H1 (cell line): ENCODE measurements at regions not wholly inside any gene's neighbourhood (a gene's known extent, or its start where the extent isn't known, plus 50 kb on each side); places are given as distances from the start of the nearest gene placed in this dataset.
"Not testable (repeated sequence)": the region's sequence is repeated elsewhere in the genome, so short reads cannot be mapped to it uniquely, and the experiment has no call there.

ENCODE experiments used
- CTCF ChIA-PET: fragments of 300-600 bp; sonication (Branson Sonifier 250); formaldehyde crosslinking; loops from one replicate; lab custom pipeline; 2021; ENCODE audit not compliant: partially characterized antibody; lab: Charles Lee
- POLR2A ChIA-PET: fragments of 300-600 bp; sonication (Branson Sonifier 250); formaldehyde crosslinking; loops from one replicate; lab custom pipeline; 2021; ENCODE audit warnings: inconsistent platforms; ENCODE audit not compliant: partially characterized antibody; lab: Charles Lee
- DNase-seq, 2 experiments: peaks; one replicate each; pipeline versions ENCODE4 v3.0.0 to v3.0.0-alpha.2; 2010 to 2022; ENCODE audit warnings: low spot score in 2 of 2, low read depth in 1 of 2, mixed read lengths in 1 of 2
- FAIRE-seq: peaks from 2 replicates; lab custom pipeline; 2011; peaks lifted over from hg19 to GRCh38; lab: Jason Lieb, UNC
- H2AFZ ChIP-seq: 2 replicates; pipeline ENCODE4 v1.8.1; 2012; ENCODE audit warnings: low read length, inconsistent platforms
- H2AK5ac ChIP-seq: 2 replicates; pipeline ENCODE4 v1.6.1; 2013; ENCODE audit warnings: low read depth, low read length
- H2BK120ac ChIP-seq: replicated peaks from 2 replicates; pipeline ENCODE3; 2013; ENCODE audit warnings: low read depth, low read length, inconsistent platforms
- H2BK12ac ChIP-seq: 2 replicates; pipeline ENCODE4 v1.6.1; 2013; ENCODE audit warnings: low read depth, low read length
- H2BK15ac ChIP-seq: 2 replicates; pipeline ENCODE4 v1.6.1; 2013; ENCODE audit warnings: low read length
- H2BK20ac ChIP-seq: 2 replicates; pipeline ENCODE4 v1.6.1; 2013; ENCODE audit warnings: low read length
- H2BK5ac ChIP-seq: 2 replicates; pipeline ENCODE4 v1.6.1; 2013; ENCODE audit warnings: low read depth, low read length
- H3K14ac ChIP-seq: 2 replicates; pipeline ENCODE4 v1.6.1; 2013; ENCODE audit warnings: inconsistent platforms; ENCODE audit not compliant: insufficient read length
- H3K18ac ChIP-seq: 2 replicates; pipeline ENCODE4 v1.6.1; 2013; ENCODE audit warnings: low read length; ENCODE audit errors: extremely low read depth
- H3K23ac ChIP-seq: 2 replicates; pipeline ENCODE4 v1.6.1; 2013; ENCODE audit warnings: inconsistent platforms; ENCODE audit not compliant: insufficient read length
- H3K23me2 ChIP-seq: 2 replicates; pipeline ENCODE4 v1.6.1; 2013; ENCODE audit warnings: low read depth, low read length
- H3K27ac ChIP-seq: 2 replicates; pipeline ENCODE4 v1.6.1; 2011; ENCODE audit warnings: low read depth, low read length, inconsistent platforms
- H3K27me3 ChIP-seq, 4 experiments: replicated peaks in 1 of 4; 1 replicate in 1 of 4; 2 replicates in 3 of 4; pipeline versions ENCODE4 v1.6.1 to v1.8.1; 2011 to 2013; ENCODE audit warnings: low read length in 3 of 4, mild to moderate bottlenecking in 3 of 4, inconsistent platforms in 2 of 4, mixed read lengths in 2 of 4, moderate library complexity in 1 of 4; ENCODE audit not compliant: control insufficient read depth in 3 of 4, insufficient read depth in 3 of 4; ENCODE audit errors: extremely low read depth in 1 of 4
- H3K36me3 ChIP-seq, 4 experiments: 2 replicates each; pipeline versions ENCODE4 v1.6.1 to v1.8.1; 2011 to 2013; ENCODE audit warnings: mild to moderate bottlenecking in 4 of 4, low read length in 3 of 4, moderate library complexity in 2 of 4, control low read depth in 1 of 4, inconsistent platforms in 1 of 4; ENCODE audit not compliant: insufficient read depth in 4 of 4, control insufficient read depth in 2 of 4
- H3K4ac ChIP-seq: replicated peaks from 2 replicates; pipeline ENCODE3; 2013; ENCODE audit warnings: low read length, low read depth, mixed read lengths, inconsistent platforms; ENCODE audit not compliant: insufficient read length
- H3K4me1 ChIP-seq, 4 experiments: replicated peaks in 1 of 4; 1 replicate in 1 of 4; 2 replicates in 3 of 4; pipeline versions ENCODE4 v1.6.1 to v1.8.1; 2011 to 2013; ENCODE audit warnings: low read length in 3 of 4, inconsistent platforms in 2 of 4, mixed read lengths in 1 of 4; ENCODE audit not compliant: insufficient read depth in 4 of 4, control insufficient read depth in 3 of 4
- H3K4me2 ChIP-seq, 2 experiments: 2 replicates each; pipeline versions ENCODE4 v1.6.1 to v1.8.1; 2011 to 2013; ENCODE audit warnings: low read depth in 2 of 2, low read length in 2 of 2, control low read depth in 1 of 2, inconsistent platforms in 1 of 2, mild to moderate bottlenecking in 1 of 2; ENCODE audit not compliant: insufficient read depth in 1 of 2
- H3K4me3 ChIP-seq, 4 experiments: fragments of 200-600, 300-600 bp in 1 of 4; sonication (generic), shearing (Covaris generic), sonication (Bioruptor Twin) in 1 of 4; 2 replicates each; pipeline versions ENCODE4 v1.5.1 to v1.8.1; 2011 to 2016; ENCODE audit warnings: low read length in 4 of 4, low read depth in 3 of 4, control low read depth in 2 of 4, inconsistent platforms in 2 of 4, mild to moderate bottlenecking in 2 of 4, mixed read lengths in 1 of 4, moderate library complexity in 1 of 4; ENCODE audit not compliant: insufficient read depth in 2 of 4; ENCODE audit errors: extremely low read depth in 1 of 4
- H3K56ac ChIP-seq: replicated peaks from 2 replicates; pipeline ENCODE3; 2013; ENCODE audit warnings: low read depth, mild to moderate bottlenecking, mixed read lengths, low read length, inconsistent platforms; ENCODE audit not compliant: insufficient read length
- H3K79me1 ChIP-seq: 2 replicates; pipeline ENCODE4 v1.6.1; 2013; ENCODE audit warnings: low read depth, low read length, control low read depth
- H3K79me2 ChIP-seq, 2 experiments: 2 replicates each; pipeline versions ENCODE4 v1.6.1 to v1.8.1; 2012 to 2013; ENCODE audit warnings: low read length in 2 of 2, mild to moderate bottlenecking in 2 of 2, inconsistent platforms in 1 of 2; ENCODE audit not compliant: insufficient read depth in 2 of 2, control insufficient read depth in 1 of 2
- H3K9ac ChIP-seq, 4 experiments: replicated peaks in 1 of 4; 1 replicate in 1 of 4; 2 replicates in 3 of 4; pipeline versions ENCODE4 v1.6.1 to v1.8.1; 2011 to 2013; ENCODE audit warnings: low read depth in 3 of 4, low read length in 3 of 4, control low read depth in 2 of 4, mild to moderate bottlenecking in 2 of 4, moderate library complexity in 2 of 4, inconsistent platforms in 1 of 4; ENCODE audit errors: extremely low read depth in 1 of 4
- H3K9me3 ChIP-seq, 2 experiments: 2 replicates each; pipeline versions ENCODE4 v1.6.1 to v1.8.1; 2012 to 2013; ENCODE audit warnings: mild to moderate bottlenecking in 2 of 2, moderate library complexity in 2 of 2, control low read depth in 1 of 2, inconsistent platforms in 1 of 2, low read depth in 1 of 2, low read length in 1 of 2, mixed read lengths in 1 of 2; ENCODE audit not compliant: insufficient read depth in 2 of 2
- H4K20me1 ChIP-seq, 2 experiments: replicated peaks in 1 of 2; 2 replicates each; pipeline versions ENCODE3 to v1.8.1; 2011 to 2013; ENCODE audit warnings: inconsistent platforms in 2 of 2, low read length in 2 of 2, mild to moderate bottlenecking in 1 of 2; ENCODE audit not compliant: insufficient read depth in 2 of 2, control insufficient read depth in 1 of 2
- H4K5ac ChIP-seq: 2 replicates; pipeline ENCODE4 v1.6.1; 2013; ENCODE audit warnings: low read length, low read depth, mixed read lengths, inconsistent platforms; ENCODE audit not compliant: insufficient read length
- H4K8ac ChIP-seq: 2 replicates; pipeline ENCODE4 v1.8.0; 2013; ENCODE audit warnings: mild to moderate bottlenecking, moderate library complexity, low read length, inconsistent platforms; ENCODE audit not compliant: insufficient read depth; ENCODE audit errors: extremely low read depth
- H4K91ac ChIP-seq: replicated peaks from 2 replicates; pipeline ENCODE3; 2013; ENCODE audit warnings: low read length, mixed read lengths, inconsistent platforms; ENCODE audit not compliant: insufficient read length
- WGBS, 2 experiments: shearing (Covaris generic) in 1 of 2; methylation state at CpG; one replicate each; pipeline versions ENCODE4 v1.1.6 to v1.1.7; 2013 to 2015; ENCODE audit warnings: low lambda C conversion rate in 2 of 2, mixed read lengths in 2 of 2, inconsistent platforms in 1 of 2, low coverage in 1 of 2, missing lambda C conversion rate in 1 of 2; ENCODE audit not compliant: insufficient replicate concordance in 2 of 2, insufficient coverage in 1 of 2, insufficient read length in 1 of 2; ENCODE audit errors: extremely low coverage in 1 of 2, missing lambda C conversion rate in 1 of 2; 5-methylcytosine and 5-hydroxymethylcytosine counted together

- H3K23me2 ChIP-seq, H4K8ac ChIP-seq, H2BK15ac ChIP-seq, H3K4me1 ChIP-seq, H3K4ac ChIP-seq, H3K79me1 ChIP-seq, H2BK20ac ChIP-seq, DNase-seq, H3K27me3 ChIP-seq, H2BK5ac ChIP-seq, POLR2A ChIA-PET, CTCF ChIA-PET, H2BK12ac ChIP-seq, H2BK120ac ChIP-seq, H3K23ac ChIP-seq, H4K20me1 ChIP-seq, H3K4me2 ChIP-seq, H3K9ac ChIP-seq, H3K27ac ChIP-seq, H3K4me3 ChIP-seq, H2AFZ ChIP-seq, FAIRE-seq, H3K14ac ChIP-seq, H3K36me3 ChIP-seq, H2AK5ac ChIP-seq, H3K79me2 ChIP-seq, H3K18ac ChIP-seq, H3K56ac ChIP-seq, H4K91ac ChIP-seq, H3K9me3 ChIP-seq, H4K5ac ChIP-seq: not testable (repeated sequence)
- 100% methylated on average over 1 of the region's 3 CpGs; no CpG with 5 or more reads in 1 of the 2 experiments for WGBS, 2 experiments
Observed at GRCh38 chr21:27881331-27881730, 914.4 kb upstream of the ADAMTS5 start.

GRCh38 chr21:27872411-27872810 is 905.5 kb upstream of the ADAMTS5 start:
- H3K4ac ChIP-seq, H2AK5ac ChIP-seq, H3K79me2 ChIP-seq, H3K4me1 ChIP-seq, FAIRE-seq, H2BK12ac ChIP-seq, H4K8ac ChIP-seq, H2BK120ac ChIP-seq, DNase-seq, H3K18ac ChIP-seq, H4K91ac ChIP-seq, H2BK20ac ChIP-seq, H3K4me3 ChIP-seq, POLR2A ChIA-PET, H3K27me3 ChIP-seq, H4K20me1 ChIP-seq, H3K56ac ChIP-seq, H3K14ac ChIP-seq, H4K5ac ChIP-seq, H2BK5ac ChIP-seq, CTCF ChIA-PET, H3K23ac ChIP-seq, H3K79me1 ChIP-seq, H2AFZ ChIP-seq, H3K9me3 ChIP-seq, H2BK15ac ChIP-seq, H3K27ac ChIP-seq, H3K23me2 ChIP-seq, H3K4me2 ChIP-seq, H3K9ac ChIP-seq, H3K36me3 ChIP-seq: not testable (repeated sequence)
- 83% methylated on average over 2 of the region's 2 CpGs; no CpG with 5 or more reads in 1 of the 2 experiments for WGBS, 2 experiments
